CD4-positive, alpha-beta memory T cell (primary cell): ENCODE measurements at regions not wholly inside any gene's neighbourhood (a gene's known extent, or its start where the extent isn't known, plus 50 kb on each side); places are given as distances from the start of the nearest gene placed in this dataset.

Source experiments
- CTCF ChIA-PET: fragments of 350-600 bp; sonication (Branson Sonifier 250); formaldehyde crosslinking; loops from one replicate; lab custom pipeline; 2021; ENCODE audit warnings: inconsistent platforms; ENCODE audit not compliant: partially characterized antibody; lab: Charles Lee
- POLR2A ChIA-PET: fragments of 350-600 bp; sonication (Branson Sonifier 250); formaldehyde crosslinking; loops from one replicate; lab custom pipeline; 2021; ENCODE audit not compliant: partially characterized antibody; lab: Charles Lee
- DNase-seq, 5 donors: peaks; one replicate each; pipeline versions ENCODE4 v3.0.0 to v3.0.0-alpha.2; 2020 to 2022; ENCODE audit warnings: mixed read lengths in 1 of 5
- H3K27ac ChIP-seq: one replicate; pipeline ENCODE4 v1.7.0; 2013; ENCODE audit warnings: low read depth, low read length
- H3K27me3 ChIP-seq: 2 replicates; pipeline ENCODE4 v1.7.0; 2013; ENCODE audit warnings: mild to moderate bottlenecking, low read length, moderate library complexity; ENCODE audit not compliant: insufficient read depth
- H3K36me3 ChIP-seq: 2 replicates; pipeline ENCODE4 v1.7.0; 2013; ENCODE audit warnings: mild to moderate bottlenecking, low read length, moderate library complexity; ENCODE audit not compliant: insufficient read depth
- H3K4me1 ChIP-seq: 2 replicates; pipeline ENCODE4 v1.7.0; 2013; ENCODE audit warnings: mild to moderate bottlenecking, low read length, moderate library complexity; ENCODE audit not compliant: insufficient read depth
- H3K4me3 ChIP-seq, 2 donors: one replicate each; pipeline ENCODE4 v1.7.0; 2013; ENCODE audit warnings: low read length in 2 of 2, mild to moderate bottlenecking in 1 of 2
- H3K9me3 ChIP-seq, 2 donors: one replicate each; pipeline ENCODE4 v1.7.0; 2013; ENCODE audit warnings: low read length in 2 of 2, control low read depth in 1 of 2; ENCODE audit not compliant: control insufficient read depth in 1 of 2
- H3K27ac Mint-ChIP-seq, 7 donors: one replicate each; pipeline ENCODE4 v1.8.0; 2020 to 2021; ENCODE audit warnings: mixed read lengths in 7 of 7, mild to moderate bottlenecking in 6 of 7, inconsistent platforms in 3 of 7, moderate library complexity in 3 of 7
- H3K27me3 Mint-ChIP-seq, 2 donors: one replicate each; pipeline ENCODE4 v1.8.0; 2020 to 2021; ENCODE audit warnings: mixed read lengths in 2 of 2
- H3K36me3 Mint-ChIP-seq, 2 donors: one replicate each; pipeline ENCODE4 v1.8.0; 2020 to 2021; ENCODE audit warnings: mixed read lengths in 2 of 2, inconsistent platforms in 1 of 2, mild to moderate bottlenecking in 1 of 2
- H3K4me1 Mint-ChIP-seq, 4 donors: one replicate each; pipeline ENCODE4 v1.8.0; 2020 to 2021; ENCODE audit warnings: mixed read lengths in 4 of 4, mild to moderate bottlenecking in 1 of 4
- H3K4me3 Mint-ChIP-seq, 8 donors: one replicate each; pipeline ENCODE4 v1.8.0; 2020 to 2021; ENCODE audit warnings: mixed read lengths in 8 of 8, mild to moderate bottlenecking in 7 of 8, moderate library complexity in 6 of 8, inconsistent platforms in 3 of 8
- H3K9me3 Mint-ChIP-seq, 8 donors: one replicate each; pipeline ENCODE4 v1.8.0; 2020 to 2021; ENCODE audit warnings: mixed read lengths in 8 of 8, mild to moderate bottlenecking in 5 of 8, inconsistent platforms in 3 of 8, moderate library complexity in 1 of 8
- intact Hi-C: fragments of 100-400 bp; cut with micrococcal nuclease; formaldehyde crosslinking; loops from one replicate; pipeline ENCODE4 v1.15.1; 2023

- Histone ChIP-seq H3K4me3 (no peak overlapping the region), H3K36me3 (no peaks in the 10 kb centered on the region), H3K27ac (no peak overlapping the region), H3K27me3 (no peaks in the 10 kb centered on the region), H3K9me3 (no peaks in the 10 kb centered on the region), H3K4me1 (no peaks in the 10 kb centered on the region)
- intact Hi-C loops = no loop called here
- CTCF ChIA-PET = no interaction called here
- Mint-ChIP-seq H3K9me3 (peaks cover 0 to 8% (median 3%) of the 10 kb centered on the region in 8 donors), H3K4me1 (peaks cover 0 to 2% (median under 1%) of the 10 kb centered on the region in 4 donors), H3K27me3 (no peaks in the 10 kb centered on the region), H3K4me3 (no peak overlapping the region), H3K36me3 (no peaks in the 10 kb centered on the region), H3K27ac (no peak overlapping the region)
- DNase-seq = no peak
- POLR2A ChIA-PET = no interaction called here
Measured at GRCh38 chr13:87128491-87128890, 542.7 kb upstream of the SLITRK5 start.

GRCh38 chr13:87129602-87130300 is 541.4 kb upstream of the SLITRK5 start:
- Histone ChIP-seq H3K4me1 (no peaks in the 10 kb centered on the region), H3K27me3 (no peaks in the 10 kb centered on the region), H3K36me3 (no peaks in the 10 kb centered on the region), H3K9me3 (no peaks in the 10 kb centered on the region), H3K27ac (no peak overlapping the region), H3K4me3 (no peak overlapping the region)
- POLR2A ChIA-PET = no interaction called here
- Mint-ChIP-seq H3K27me3 (no peaks in the 10 kb centered on the region), H3K36me3 (no peaks in the 10 kb centered on the region), H3K4me1 (no peaks in the 10 kb centered on the region), H3K27ac (no peak overlapping the region), H3K9me3 (peaks cover 0 to 6% (median under 1%) of the 10 kb centered on the region in 8 donors), H3K4me3 (no peak overlapping the region)
- intact Hi-C loops = no loop called here
- CTCF ChIA-PET = no interaction called here
- DNase-seq = no peak

DNA sequence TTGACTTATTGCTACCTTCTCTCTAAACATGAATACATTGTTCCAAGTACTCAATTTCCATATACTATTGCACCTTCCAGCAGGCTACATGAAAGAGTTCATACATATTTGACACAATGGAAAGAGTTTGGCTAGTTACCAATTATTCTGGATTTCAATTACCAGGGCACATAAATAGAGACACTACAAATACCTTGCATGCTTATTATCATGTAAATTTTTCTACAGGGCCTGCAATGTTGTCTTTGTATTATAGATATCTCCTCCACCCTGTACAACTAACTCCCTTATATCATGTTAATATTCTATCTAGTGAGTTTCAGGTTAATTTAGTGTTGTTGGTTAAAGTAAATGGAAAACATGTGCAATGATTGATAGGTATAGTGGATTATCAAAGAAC is 540.7 kb upstream of the SLITRK5 start:
- Histone ChIP-seq H3K27ac (no peak overlapping the region), H3K36me3 (no peaks in the 10 kb centered on the region), H3K9me3 (no peaks in the 10 kb centered on the region), H3K4me3 (no peak overlapping the region), H3K27me3 (no peaks in the 10 kb centered on the region), H3K4me1 (no peaks in the 10 kb centered on the region)
- ChIA-PET CTCF (no interaction called here), POLR2A (no interaction called here)
- H3K27me3 Mint-ChIP-seq = no peaks in the 10 kb centered on the region
- H3K4me3 Mint-ChIP-seq = no peak overlapping the region
- no peaks in the 10 kb centered on the region for H3K36me3 Mint-ChIP-seq
- intact Hi-C loops = no loop called here
- H3K9me3 Mint-ChIP-seq = peaks cover 0 to 6% (median under 1%) of the 10 kb centered on the region in 8 donors
- H3K4me1 Mint-ChIP-seq = no peaks in the 10 kb centered on the region
- H3K27ac Mint-ChIP-seq = no peak overlapping the region
- no peak for DNase-seq

DNA sequence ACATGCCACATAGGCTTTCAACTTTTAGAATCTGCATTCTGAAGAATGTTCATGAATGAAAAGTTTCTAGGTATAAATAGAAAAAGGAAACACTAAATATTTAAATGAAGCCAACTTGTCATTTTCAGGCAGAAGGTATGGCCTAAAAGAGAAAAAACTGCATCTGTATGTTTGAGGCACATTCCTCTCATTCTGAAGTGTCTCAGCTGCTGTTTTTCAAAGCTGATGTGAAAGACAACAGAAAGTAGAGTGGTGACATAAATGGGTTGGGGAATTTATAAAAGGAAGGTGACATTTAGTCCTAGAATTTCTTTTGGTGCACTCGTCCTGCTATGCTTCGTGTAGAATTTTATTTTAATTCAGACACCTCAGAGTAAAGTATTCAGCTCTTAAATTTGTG is 539.6 kb upstream of the SLITRK5 start:
- H3K27me3 ChIP-seq = no peaks in the 10 kb centered on the region
- ChIA-PET POLR2A (no interaction called here), CTCF (no interaction called here)
- no peaks in the 10 kb centered on the region for H3K9me3 ChIP-seq
- H3K36me3 ChIP-seq = no peaks in the 10 kb centered on the region
- Mint-ChIP-seq H3K27me3 (no peaks in the 10 kb centered on the region), H3K4me1 (no peaks in the 10 kb centered on the region), H3K4me3 (no peak overlapping the region), H3K36me3 (no peaks in the 10 kb centered on the region), H3K9me3 (peaks cover 0 to 9% (median under 1%) of the 10 kb centered on the region in 8 donors), H3K27ac (no peak overlapping the region)
- no peak overlapping the region for H3K4me3 ChIP-seq
- intact Hi-C loops = no loop called here
- no peak for DNase-seq
- H3K4me1 ChIP-seq = no peaks in the 10 kb centered on the region
- H3K27ac ChIP-seq = no peak overlapping the region

DNA sequence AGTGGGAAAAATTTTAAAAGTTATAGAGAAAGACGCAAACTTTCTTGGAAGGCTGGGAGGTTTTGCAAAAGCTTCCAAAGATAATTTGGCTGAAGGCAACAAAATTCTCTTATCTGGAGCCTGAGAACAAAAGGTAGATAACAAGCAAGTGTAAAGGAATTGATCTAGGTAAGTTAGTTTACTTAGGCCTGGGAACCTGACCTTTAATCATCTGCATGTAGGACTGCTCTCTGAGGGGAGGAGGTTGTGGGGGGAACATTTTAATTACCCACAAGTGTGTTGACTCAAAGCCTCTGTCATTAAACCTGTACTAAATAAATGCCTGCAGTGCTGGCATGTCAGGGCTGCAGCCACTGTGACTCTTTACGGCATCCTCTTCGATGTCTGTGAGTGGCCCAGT is 532.3 kb upstream of the SLITRK5 start:
- H3K27ac ChIP-seq = no peak overlapping the region
- no peaks in the 10 kb centered on the region for H3K27me3 ChIP-seq
- DNase-seq = no peak
- H3K4me3 Mint-ChIP-seq = no peak overlapping the region
- H3K4me1 Mint-ChIP-seq = no peaks in the 10 kb centered on the region
- ChIA-PET CTCF (no interaction called here), POLR2A (no interaction called here)
- no peaks in the 10 kb centered on the region for H3K36me3 ChIP-seq
- H3K27me3 Mint-ChIP-seq = no peaks in the 10 kb centered on the region
- intact Hi-C loops = no loop called here
- H3K4me1 ChIP-seq = no peaks in the 10 kb centered on the region
- no peaks in the 10 kb centered on the region for H3K36me3 Mint-ChIP-seq
- no peaks in the 10 kb centered on the region for H3K9me3 ChIP-seq
- peaks cover 2 to 7% (median 4%) of the 10 kb centered on the region in 8 donors for H3K9me3 Mint-ChIP-seq
- H3K27ac Mint-ChIP-seq = no peak overlapping the region
- no peak overlapping the region for H3K4me3 ChIP-seq

DNA sequence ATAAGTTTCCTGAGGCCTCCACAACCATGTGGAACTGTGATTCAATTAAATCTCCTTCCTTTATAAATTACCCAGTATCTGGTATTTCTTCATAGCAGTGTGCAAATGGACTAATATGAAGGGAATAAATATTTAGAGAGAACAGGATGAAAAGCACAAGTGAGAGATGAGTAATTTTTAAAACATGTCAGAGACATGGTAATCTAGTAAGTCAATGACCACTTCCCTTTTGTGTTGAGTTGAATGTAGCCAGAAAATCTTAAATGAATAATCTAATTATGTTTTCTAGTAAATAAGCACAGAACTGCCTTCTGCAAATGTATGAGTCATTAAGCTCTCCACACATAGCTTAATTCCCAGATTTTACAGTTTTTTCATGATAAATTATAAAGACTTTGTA is 524.1 kb upstream of the SLITRK5 start:
- Histone ChIP-seq H3K4me3 (no peak overlapping the region), H3K4me1 (no peaks in the 10 kb centered on the region), H3K36me3 (no peaks in the 10 kb centered on the region), H3K27ac (no peak overlapping the region), H3K9me3 (no peaks in the 10 kb centered on the region), H3K27me3 (no peaks in the 10 kb centered on the region)
- Mint-ChIP-seq H3K4me3 (no peak overlapping the region), H3K4me1 (no peaks in the 10 kb centered on the region), H3K27me3 (no peaks in the 10 kb centered on the region), H3K36me3 (no peaks in the 10 kb centered on the region), H3K27ac (no peak overlapping the region), H3K9me3 (peaks cover 0 to 13% (median 4%) of the 10 kb centered on the region in 8 donors)
- ChIA-PET CTCF (no interaction called here), POLR2A (no interaction called here)
- no peak for DNase-seq
- intact Hi-C loops = no loop called here

DNA sequence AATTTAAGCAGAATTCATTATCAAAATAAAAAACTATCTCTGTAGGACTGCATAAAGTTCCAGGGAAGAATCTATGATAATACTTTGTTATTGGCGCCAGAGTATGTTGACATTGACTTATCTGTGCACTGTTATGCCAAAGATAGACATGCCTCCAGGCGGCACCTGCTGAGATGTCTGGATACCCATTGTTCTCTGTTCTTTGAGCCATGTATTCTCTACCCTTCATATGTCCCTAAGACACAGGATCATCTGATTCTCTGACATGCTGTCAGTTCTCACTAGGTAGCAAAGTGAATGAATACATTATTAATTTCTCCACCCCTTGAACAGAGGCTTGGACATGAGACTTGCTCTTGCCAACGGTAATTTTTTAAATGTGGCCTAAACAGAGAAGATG is 517.8 kb upstream of the SLITRK5 start:
- Mint-ChIP-seq H3K27me3 (no peaks in the 10 kb centered on the region), H3K9me3 (peaks cover 0 to 9% (median under 1%) of the 10 kb centered on the region in 8 donors), H3K36me3 (no peaks in the 10 kb centered on the region), H3K4me1 (no peaks in the 10 kb centered on the region), H3K27ac (no peak overlapping the region), H3K4me3 (no peak overlapping the region)
- intact Hi-C loops = no loop called here
- Histone ChIP-seq H3K27me3 (no peaks in the 10 kb centered on the region), H3K9me3 (no peaks in the 10 kb centered on the region), H3K4me1 (no peaks in the 10 kb centered on the region), H3K36me3 (no peaks in the 10 kb centered on the region), H3K4me3 (no peak overlapping the region), H3K27ac (no peak overlapping the region)
- ChIA-PET POLR2A (no interaction called here), CTCF (no interaction called here)
- no peak for DNase-seq
